HepG2 (cell line): ENCODE measurements at regions not wholly inside any gene's neighbourhood (a gene's known extent, or its start where the extent isn't known, plus 50 kb on each side); places are given as distances from the start of the nearest gene placed in this dataset.

ENCODE experiments used
- GABPB1 ChIP-seq: IDR thresholded peaks from 2 replicates; pipeline ENCODE4 v1.6.1; 2016; ENCODE audit warnings: mild to moderate bottlenecking, missing genetic modification reagents, moderate library complexity, missing compliant biosample characterization
- POLR2A ChIP-seq, 2 experiments: IDR thresholded peaks; 2 replicates each; pipeline ENCODE4 v1.6.1; 2011; ENCODE audit warnings: low read depth in 2 of 2, low read length in 2 of 2, mild to moderate bottlenecking in 1 of 2, moderate library complexity in 1 of 2; ENCODE audit not compliant: insufficient read depth in 1 of 2
- RAD21 ChIP-seq: fragments of 450-650 bp; formaldehyde crosslinking; IDR thresholded peaks from 2 replicates; pipeline ENCODE4 v1.5.0; 2020; ENCODE audit warnings: mild to moderate bottlenecking
- SMAD3 ChIP-seq: sonication (generic); formaldehyde crosslinking; IDR thresholded peaks from 2 replicates; pipeline ENCODE4 v1.4.0; 2020; ENCODE audit warnings: missing genetic modification reagents
- SOX5 ChIP-seq: IDR thresholded peaks from 2 replicates; pipeline ENCODE4 v1.6.1; 2016; ENCODE audit warnings: borderline replicate concordance
- STAT6 ChIP-seq: sonication (generic); formaldehyde crosslinking; IDR thresholded peaks from 2 replicates; pipeline ENCODE4 v1.4.0; 2020; ENCODE audit warnings: missing genetic modification reagents, mild to moderate bottlenecking, borderline replicate concordance

- TF ChIP-seq POLR2A (IDR thresholded peaks at IDR 0.05; ENCODE audit: insufficient read depth in 1 of 2, low read depth in 2 of 2, low read length in 2 of 2) = no peak
- no peak for TF ChIP-seq STAT6 (CRISPR knock-in tag)
- no peak for TF ChIP-seq SOX5 (CRISPR knock-in tag)
- TF ChIP-seq RAD21 (CRISPR knock-in tag) = no peak
- no peak for TF ChIP-seq SMAD3 (CRISPR knock-in tag)
- TF ChIP-seq GABPB1 (CRISPR knock-in tag) = no peak
Observed at GRCh38 chr18:66951750-66952149, 347.9 kb upstream of the CDH19 start.
